Loucy (cell line): ENCODE measurements at regions not wholly inside any gene's neighbourhood (a gene's known extent, or its start where the extent isn't known, plus 50 kb on each side); places are given as distances from the start of the nearest gene placed in this dataset.
"Not testable (repeated sequence)": the region's sequence is repeated elsewhere in the genome, so short reads cannot be mapped to it uniquely, and the experiment has no call there.

Source experiments
- H2AFZ ChIP-seq: fragments of 200-600 bp; sonication (generic); 2 replicates; pipeline ENCODE4 v1.6.0; 2016; ENCODE audit warnings: antibody characterized with exemption, mild to moderate bottlenecking, low read length, moderate library complexity
- H3F3A ChIP-seq: fragments of 200-600 bp; 2 replicates; pipeline ENCODE4 v1.6.0; 2016; ENCODE audit warnings: antibody characterized with exemption, low read depth, mild to moderate bottlenecking
- H3K27me3 ChIP-seq: fragments of 200-600 bp; sonication (generic); 2 replicates; pipeline ENCODE4 v1.6.1; 2014; ENCODE audit warnings: low read length, mild to moderate bottlenecking; ENCODE audit not compliant: insufficient read depth, poor library complexity, severe bottlenecking
- H3K36me3 ChIP-seq: fragments of 200-600 bp; sonication (generic); 2 replicates; pipeline ENCODE4 v1.6.1; 2016; ENCODE audit warnings: low read length; ENCODE audit not compliant: insufficient read depth
- H3K4me1 ChIP-seq: fragments of 200-600 bp; sonication (generic); 2 replicates; pipeline ENCODE4 v1.5.1; 2014; ENCODE audit warnings: low read length, mild to moderate bottlenecking; ENCODE audit not compliant: insufficient read depth, poor library complexity, severe bottlenecking
- H3K4me2 ChIP-seq: fragments of 200-600 bp; sonication (generic); 2 replicates; pipeline ENCODE4 v1.6.0; 2014; ENCODE audit warnings: antibody characterized with exemption, low read length, low read depth, mild to moderate bottlenecking; ENCODE audit not compliant: poor library complexity, severe bottlenecking
- H3K4me3 ChIP-seq: fragments of 200-600 bp; sonication (generic); 2 replicates; pipeline ENCODE4 v1.5.1; 2014; ENCODE audit warnings: low read length, mild to moderate bottlenecking, mixed read lengths; ENCODE audit not compliant: poor library complexity, severe bottlenecking
- H3K79me2 ChIP-seq: fragments of 200-600 bp; sonication (generic); 2 replicates; pipeline ENCODE4 v1.6.1; 2014; ENCODE audit warnings: low read length; ENCODE audit not compliant: insufficient read depth
- H3K9ac ChIP-seq: fragments of 200-600 bp; sonication (generic); 2 replicates; pipeline ENCODE4 v1.6.0; 2014; ENCODE audit warnings: mild to moderate bottlenecking, low read depth, low read length, moderate library complexity; ENCODE audit not compliant: poor library complexity, severe bottlenecking
- H3K9me2 ChIP-seq: fragments of 200-600 bp; sonication (generic); replicated peaks from 2 replicates; pipeline ENCODE4 v1.6.1; 2016; ENCODE audit warnings: low read depth, low read length, mixed read lengths
- H3K9me3 ChIP-seq: fragments of 200-600 bp; sonication (generic); 2 replicates; pipeline ENCODE4 v1.6.1; 2014; ENCODE audit warnings: mild to moderate bottlenecking, antibody characterized with exemption, low read length, low read depth; ENCODE audit not compliant: insufficient read depth
- H4K20me1 ChIP-seq: fragments of 200-600 bp; sonication (generic); 2 replicates; pipeline ENCODE4 v1.6.0; 2014; ENCODE audit warnings: antibody characterized with exemption, low read length, mild to moderate bottlenecking; ENCODE audit not compliant: insufficient read depth, poor library complexity, severe bottlenecking
- EZH2phosphoT487 ChIP-seq: fragments of 200-600 bp; IDR thresholded peaks from 2 replicates; pipeline ENCODE4 v1.6.1; 2018; ENCODE audit warnings: antibody characterized with exemption, mild to moderate bottlenecking, moderate library complexity, borderline replicate concordance
- TF ChIP-seq, protein P1 (sequence below): fragments of 200-600 bp; sonication (generic); conservative IDR thresholded peaks from 2 replicates; pipeline ENCODE4 v1.5.1; 2014; ENCODE audit warnings: mild to moderate bottlenecking, antibody characterized with exemption, low read length

DNA sequence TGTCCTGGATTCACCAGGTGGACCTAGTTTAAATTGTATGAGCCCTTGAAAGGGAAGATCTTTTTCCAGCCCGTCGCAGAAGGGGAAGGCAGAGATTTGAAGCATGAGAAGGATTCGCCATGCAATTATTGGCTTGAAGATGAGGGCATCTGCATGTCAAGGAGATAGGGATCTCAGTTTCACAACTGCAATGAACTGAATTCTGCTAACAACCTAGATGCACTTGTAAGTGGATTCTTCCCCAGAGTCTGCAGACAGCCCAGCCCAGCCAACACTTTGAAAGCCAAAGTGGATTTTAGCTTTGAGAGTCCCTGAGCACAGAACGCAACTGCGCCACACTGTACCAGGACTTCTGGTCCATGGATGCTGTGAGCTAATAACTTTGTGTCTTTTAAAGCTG lies 286.0 kb downstream of the TSN start:
- Histone ChIP-seq H3K27me3 (no peaks in the 10 kb centered on the region), H3K4me2 (no peak overlapping the region), H3K79me2 (no peaks in the 10 kb centered on the region), H3F3A (no peaks in the 10 kb centered on the region), H3K9ac (no peak overlapping the region), H3K4me1 (no peaks in the 10 kb centered on the region), H3K4me3 (no peak overlapping the region), H3K9me2 (no peaks in the 10 kb centered on the region), H3K36me3 (no peaks in the 10 kb centered on the region), H2AFZ (no peak overlapping the region), H3K9me3 (no peaks in the 10 kb centered on the region), H4K20me1 (no peaks in the 10 kb centered on the region)
- TF ChIP-seq, protein P1, sequence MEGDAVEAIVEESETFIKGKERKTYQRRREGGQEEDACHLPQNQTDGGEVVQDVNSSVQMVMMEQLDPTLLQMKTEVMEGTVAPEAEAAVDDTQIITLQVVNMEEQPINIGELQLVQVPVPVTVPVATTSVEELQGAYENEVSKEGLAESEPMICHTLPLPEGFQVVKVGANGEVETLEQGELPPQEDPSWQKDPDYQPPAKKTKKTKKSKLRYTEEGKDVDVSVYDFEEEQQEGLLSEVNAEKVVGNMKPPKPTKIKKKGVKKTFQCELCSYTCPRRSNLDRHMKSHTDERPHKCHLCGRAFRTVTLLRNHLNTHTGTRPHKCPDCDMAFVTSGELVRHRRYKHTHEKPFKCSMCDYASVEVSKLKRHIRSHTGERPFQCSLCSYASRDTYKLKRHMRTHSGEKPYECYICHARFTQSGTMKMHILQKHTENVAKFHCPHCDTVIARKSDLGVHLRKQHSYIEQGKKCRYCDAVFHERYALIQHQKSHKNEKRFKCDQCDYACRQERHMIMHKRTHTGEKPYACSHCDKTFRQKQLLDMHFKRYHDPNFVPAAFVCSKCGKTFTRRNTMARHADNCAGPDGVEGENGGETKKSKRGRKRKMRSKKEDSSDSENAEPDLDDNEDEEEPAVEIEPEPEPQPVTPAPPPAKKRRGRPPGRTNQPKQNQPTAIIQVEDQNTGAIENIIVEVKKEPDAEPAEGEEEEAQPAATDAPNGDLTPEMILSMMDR = no peak

DNA sequence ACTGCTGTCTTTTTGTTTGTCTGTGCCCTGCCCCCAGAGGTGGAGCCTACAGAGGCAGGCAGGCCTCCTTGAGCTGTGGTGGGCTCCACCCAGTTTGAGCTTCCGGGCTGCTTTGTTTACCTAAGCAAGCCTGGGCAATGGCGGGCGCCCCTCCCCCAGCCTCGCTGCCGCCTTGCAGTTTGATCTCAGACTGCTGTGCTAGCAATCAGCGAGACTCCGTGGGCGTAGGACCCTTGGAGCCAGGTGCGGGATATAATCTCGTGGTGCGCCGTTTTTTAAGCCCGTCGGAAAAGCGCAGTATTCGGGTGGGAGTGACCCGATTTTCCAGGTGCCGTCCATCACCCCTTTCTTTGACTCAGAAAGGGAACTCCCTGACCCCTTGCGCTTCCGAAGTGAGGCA lies 296.2 kb downstream of the TSN start:
- H3K9me2 ChIP-seq, H3K79me2 ChIP-seq, H4K20me1 ChIP-seq, H2AFZ ChIP-seq, H3K36me3 ChIP-seq, H3F3A ChIP-seq, H3K9ac ChIP-seq, H3K9me3 ChIP-seq, H3K4me2 ChIP-seq, H3K4me1 ChIP-seq, H3K27me3 ChIP-seq, H3K4me3 ChIP-seq: not testable (repeated sequence)

DNA sequence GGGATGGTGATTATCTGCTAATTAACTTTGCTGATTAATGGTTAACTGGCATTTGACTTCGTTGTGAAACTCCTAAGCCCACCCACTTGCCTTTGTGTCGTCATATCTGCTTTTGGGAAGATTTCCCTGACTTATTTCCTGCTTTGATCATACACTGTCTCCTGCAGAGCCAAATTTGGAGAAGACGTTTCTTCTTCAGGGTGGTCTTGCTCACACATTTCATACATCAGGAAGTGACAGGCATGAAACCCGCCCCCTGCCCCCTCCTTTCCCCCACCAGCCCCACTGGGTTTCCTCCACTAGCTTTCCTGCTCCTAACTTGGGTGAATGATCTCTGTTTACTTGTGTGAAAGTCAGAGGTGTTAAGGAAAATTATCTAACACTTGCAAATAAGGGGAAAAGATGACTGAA lies 300.1 kb downstream of the TSN start:
- Histone ChIP-seq H2AFZ (0 out of 2 replicates have a peak overlapping the region, but pooled peaks have one; percentile 28), H3F3A (no peaks in the 10 kb centered on the region), H3K36me3 (no peaks in the 10 kb centered on the region), H3K4me1 (no peaks in the 10 kb centered on the region), H3K9me2 (no peaks in the 10 kb centered on the region), H3K79me2 (no peaks in the 10 kb centered on the region), H3K4me2 (no peak overlapping the region), H3K9me3 (no peaks in the 10 kb centered on the region), H4K20me1 (no peaks in the 10 kb centered on the region), H3K9ac (no peak overlapping the region), H3K27me3 (no peaks in the 10 kb centered on the region), H3K4me3 (no peak overlapping the region)
- TF ChIP-seq, protein P1 = no peak
- no peak for TF ChIP-seq EZH2phosphoT487

DNA sequence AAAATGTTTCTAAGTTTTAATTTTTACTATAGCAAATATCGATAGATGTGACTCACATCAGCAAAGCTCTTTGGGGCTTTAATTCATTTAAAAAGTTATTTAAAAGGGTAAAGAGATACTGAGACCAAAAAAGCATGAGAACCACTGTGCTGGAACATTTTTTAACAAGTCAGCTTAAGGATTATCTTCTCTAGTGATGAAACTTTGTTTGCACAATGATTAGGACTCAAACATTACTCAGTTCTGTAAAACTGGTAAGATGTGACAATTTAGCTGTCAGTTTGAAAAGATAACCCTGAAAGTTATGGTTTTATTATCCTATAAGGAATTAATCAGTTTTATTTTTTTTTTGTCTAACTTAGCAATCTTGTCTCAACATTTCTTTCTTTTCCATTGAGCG lies 301.4 kb downstream of the TSN start:
- TF ChIP-seq, protein P1 = no peak
- TF ChIP-seq EZH2phosphoT487 = no peak
- Histone ChIP-seq H3K36me3 (no peaks in the 10 kb centered on the region), H3K79me2 (no peaks in the 10 kb centered on the region), H3K9ac (no peak overlapping the region), H3K27me3 (no peaks in the 10 kb centered on the region), H2AFZ (no peak overlapping the region), H3K4me2 (no peak overlapping the region), H4K20me1 (no peaks in the 10 kb centered on the region), H3K4me3 (no peak overlapping the region), H3K4me1 (no peaks in the 10 kb centered on the region), H3K9me2 (no peaks in the 10 kb centered on the region), H3F3A (no peaks in the 10 kb centered on the region), H3K9me3 (no peaks in the 10 kb centered on the region)
